Endometrium (tissue), 2 donors: ENCODE measurements at regions not wholly inside any gene's neighbourhood (a gene's known extent, or its start where the extent isn't known, plus 50 kb on each side); places are given as distances from the start of the nearest gene placed in this dataset.

Source experiments
- FAIRE-seq: peaks from 2 replicates; lab custom pipeline; 2012; peaks lifted over from hg19 to GRCh38; lab: Jason Lieb, UNC
- donor health status: control.
- donor health status: control.

- no peak for FAIRE-seq
Observed at GRCh38 chr4:3852711-3853110, 86.5 kb downstream of the ADRA2C start.

GRCh38 chr4:3853388-3854035, 87.3 kb downstream of the ADRA2C start:
- FAIRE-seq = no peak

GRCh38 chr4:3854661-3855060, 88.5 kb downstream of the ADRA2C start:
- FAIRE-seq = no peak

- no peak for FAIRE-seq
Observed at GRCh38 chr4:3855646-3856045, 89.5 kb downstream of the ADRA2C start.

GRCh38 chr4:3856604-3857204, 90.5 kb downstream of the ADRA2C start:
- no peak for FAIRE-seq

GRCh38 chr4:3857269-3857926, 91.2 kb downstream of the ADRA2C start:
- no peak for FAIRE-seq

GRCh38 chr4:3858046-3858730, 92.0 kb downstream of the ADRA2C start:
- FAIRE-seq = no peak

- no peak for FAIRE-seq
Observed at GRCh38 chr4:3858765-3859388, 92.7 kb downstream of the ADRA2C start.

GRCh38 chr4:3859571-3859970, 93.4 kb downstream of the ADRA2C start:
- no peak for FAIRE-seq

GRCh38 chr4:3860061-3860912, 94.1 kb downstream of the ADRA2C start:
- no peak for FAIRE-seq

GRCh38 chr4:3860913-3861636, 94.9 kb downstream of the ADRA2C start:
- no peak for FAIRE-seq

- FAIRE-seq = no peak
Observed at GRCh38 chr4:3861720-3862639, 95.8 kb downstream of the ADRA2C start.

- no peak for FAIRE-seq
Observed at GRCh38 chr4:3862640-3863420, 96.6 kb downstream of the ADRA2C start.

- no peak for FAIRE-seq
Observed at GRCh38 chr4:3863841-3864741, 97.9 kb downstream of the ADRA2C start.

GRCh38 chr4:3864742-3865721, 98.8 kb downstream of the ADRA2C start:
- no peak for FAIRE-seq

- FAIRE-seq = no peak
Observed at GRCh38 chr4:3865986-3866812, 100.0 kb downstream of the ADRA2C start.
